SK-N-SH treated with all-trans-retinoic acid at 6 μM for 48 hours (cell line): ENCODE measurements at regions not wholly inside any gene's neighbourhood (a gene's known extent, or its start where the extent isn't known, plus 50 kb on each side); places are given as distances from the start of the nearest gene placed in this dataset.

Experiments
- ATAC-seq: fragments of 200-7000 bp; cut with Tn5 transposase; 3 replicates; pipeline ENCODE4 v1.9.1; 2020; ENCODE audit warnings: mild to moderate bottlenecking, moderate library complexity
- ARNTL ChIP-seq: fragments of 450-650 bp; formaldehyde crosslinking; IDR thresholded peaks from 2 replicates; pipeline ENCODE4 v1.5.0; 2020; ENCODE audit warnings: low read depth, mild to moderate bottlenecking, moderate library complexity, borderline replicate concordance
- BACH2 ChIP-seq: fragments of 250-450 bp; sonication (Bioruptor Pico); IDR thresholded peaks from 2 replicates; pipeline ENCODE4 v1.9.0; 2021; ENCODE audit warnings: mild to moderate bottlenecking, borderline replicate concordance
- CREB5 ChIP-seq: fragments of 250-450 bp; sonication (Bioruptor Pico); IDR thresholded peaks from 2 replicates; pipeline ENCODE4 v1.5.1; 2020; ENCODE audit warnings: low read depth, mild to moderate bottlenecking, moderate library complexity
- CSDC2 ChIP-seq: fragments of 250-450 bp; sonication (Bioruptor Pico); IDR thresholded peaks from 2 replicates; pipeline ENCODE4 v1.5.0; 2020; ENCODE audit warnings: mild to moderate bottlenecking, moderate library complexity
- CSRNP3 ChIP-seq: fragments of 250-450 bp; sonication (Bioruptor Pico); IDR thresholded peaks from 2 replicates; pipeline ENCODE4 v1.5.1; 2021; ENCODE audit warnings: mild to moderate bottlenecking, moderate library complexity
- ESRRG ChIP-seq: fragments of 250-450 bp; sonication (Bioruptor Pico); IDR thresholded peaks from 2 replicates; pipeline ENCODE4 v1.6.1; 2021; ENCODE audit warnings: mild to moderate bottlenecking
- GLIS3 ChIP-seq: fragments of 250-450 bp; sonication (Bioruptor Pico); IDR thresholded peaks from 2 replicates; pipeline ENCODE4 v1.5.0; 2020; ENCODE audit warnings: mild to moderate bottlenecking, moderate library complexity
- ISL1 ChIP-seq: fragments of 250-450 bp; sonication (Bioruptor Pico); IDR thresholded peaks from 2 replicates; pipeline ENCODE4 v2.1.2; 2022; ENCODE audit warnings: mild to moderate bottlenecking, moderate library complexity
- OSR1 ChIP-seq: fragments of 250-450 bp; sonication (Bioruptor Pico); IDR thresholded peaks from 2 replicates; pipeline ENCODE4 v1.8.0; 2022; ENCODE audit warnings: moderate library complexity, mild to moderate bottlenecking, inconsistent platforms
- PATZ1 ChIP-seq: fragments of 250-450 bp; sonication (Bioruptor Pico); IDR thresholded peaks from 2 replicates; pipeline ENCODE4 v1.8.0; 2020; ENCODE audit warnings: mild to moderate bottlenecking, moderate library complexity, borderline replicate concordance
- PPARA ChIP-seq: fragments of 250-450 bp; sonication (Bioruptor Pico); IDR thresholded peaks from 2 replicates; pipeline ENCODE4 v1.5.0; 2020; ENCODE audit warnings: mild to moderate bottlenecking, borderline replicate concordance
- RARB ChIP-seq: fragments of 250-450 bp; sonication (Bioruptor Pico); IDR thresholded peaks from 2 replicates; pipeline ENCODE4 v1.8.0; 2021; ENCODE audit warnings: mild to moderate bottlenecking, moderate library complexity
- SNAI2 ChIP-seq: fragments of 250-450 bp; sonication (Bioruptor Pico); IDR thresholded peaks from 2 replicates; pipeline ENCODE4 v1.5.0; 2020; ENCODE audit warnings: mild to moderate bottlenecking, moderate library complexity
- TCF4 ChIP-seq: fragments of 250-450 bp; sonication (Bioruptor Pico); IDR thresholded peaks from 2 replicates; pipeline ENCODE4 v1.8.0; 2021; ENCODE audit warnings: mild to moderate bottlenecking, moderate library complexity, borderline replicate concordance
- TOX ChIP-seq: fragments of 250-450 bp; sonication (Bioruptor Pico); IDR thresholded peaks from 2 replicates; pipeline ENCODE4 v1.8.0; 2021; ENCODE audit warnings: mild to moderate bottlenecking, moderate library complexity, borderline replicate concordance
- ZC3H10 ChIP-seq: fragments of 250-450 bp; sonication (Bioruptor Pico); IDR thresholded peaks from 2 replicates; pipeline ENCODE4 v1.5.1; 2021; ENCODE audit warnings: mild to moderate bottlenecking, moderate library complexity
- ZFP3 ChIP-seq: fragments of 250-450 bp; sonication (Bioruptor Pico); IDR thresholded peaks from 2 replicates; pipeline ENCODE4 v1.5.0; 2020; ENCODE audit warnings: mild to moderate bottlenecking, moderate library complexity
- ZFP30 ChIP-seq: fragments of 450-650 bp; formaldehyde crosslinking; IDR thresholded peaks from 2 replicates; pipeline ENCODE4 v1.5.0; 2022; ENCODE audit warnings: mild to moderate bottlenecking, moderate library complexity
- ZNF565 ChIP-seq: fragments of 450-650 bp; formaldehyde crosslinking; conservative IDR thresholded peaks from 2 replicates; pipeline ENCODE4 v1.5.0; 2020; ENCODE audit warnings: low read depth, mild to moderate bottlenecking, moderate library complexity
- ZNF70 ChIP-seq: fragments of 450-650 bp; formaldehyde crosslinking; IDR thresholded peaks from 2 replicates; pipeline ENCODE4 v1.5.0; 2020; ENCODE audit warnings: mild to moderate bottlenecking, moderate library complexity
- ZNF8 ChIP-seq: fragments of 450-650 bp; formaldehyde crosslinking; IDR thresholded peaks from 2 replicates; pipeline ENCODE4 v1.5.0; 2020; ENCODE audit warnings: mild to moderate bottlenecking, moderate library complexity
- TF ChIP-seq, protein P1 (sequence below): fragments of 250-450 bp; sonication (Bioruptor Pico); IDR thresholded peaks from 2 replicates; pipeline ENCODE4 v1.5.0; 2020; ENCODE audit warnings: mild to moderate bottlenecking, moderate library complexity

DNA sequence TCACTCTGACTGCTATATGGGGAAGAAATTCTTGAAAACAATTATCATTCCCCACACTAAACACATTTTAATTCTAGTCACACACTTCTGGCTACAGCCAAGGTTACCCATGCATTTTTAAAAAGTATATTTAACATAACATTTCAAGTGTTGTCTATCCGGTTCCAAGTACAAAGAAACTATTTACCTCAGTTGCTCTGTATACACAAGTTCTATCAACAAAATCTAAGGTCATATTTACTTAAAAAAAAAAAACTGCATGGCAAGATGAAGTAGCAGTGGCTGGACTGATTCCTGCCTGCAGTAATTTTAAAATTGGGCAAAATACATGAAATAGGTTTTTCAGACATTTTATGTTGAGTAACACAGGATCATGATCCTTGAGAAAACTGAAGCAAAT lies 155.9 kb upstream of the TOM1L1 start:
- ATAC-seq: no peak
- TF ChIP-seq ESRRG (no peak), CSDC2 (CRISPR knock-in tag) (no peak), ZFP30 (CRISPR knock-in tag) (no peak), SNAI2 (CRISPR knock-in tag) (no peak), OSR1 (no peak), GLIS3 (CRISPR knock-in tag) (no peak), CSRNP3 (no peak), BACH2 (CRISPR knock-in tag) (no peak), ZC3H10 (CRISPR knock-in tag) (no peak), TOX (CRISPR knock-in tag) (no peak), ZNF8 (no peak), ZNF70 (no peak), PPARA (no peak), CREB5 (CRISPR knock-in tag) (no peak), PATZ1 (CRISPR knock-in tag) (no peak), ISL1 (CRISPR knock-in tag) (no peak)

DNA sequence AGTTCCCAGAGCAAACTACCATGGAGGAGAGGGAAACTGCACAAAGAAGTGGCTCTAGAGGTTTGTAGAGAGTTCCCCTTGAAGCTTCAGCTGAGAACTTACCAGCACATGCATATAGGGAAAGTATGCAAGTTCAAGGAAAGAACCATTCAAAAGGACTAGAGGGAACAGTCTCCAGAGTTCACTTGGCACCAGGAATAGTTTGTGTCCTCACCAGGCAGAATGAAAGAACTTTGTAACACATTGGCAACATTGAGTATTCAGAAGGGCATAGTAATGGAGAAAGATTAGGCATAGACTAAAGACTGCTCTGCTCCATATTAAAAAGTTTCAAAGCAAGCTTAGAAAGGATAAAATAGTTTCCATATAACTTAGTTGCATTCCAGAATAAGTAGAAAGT lies 155.4 kb upstream of the TOM1L1 start:
- TF ChIP-seq ARNTL (CRISPR knock-in tag) (no peak), TOX (CRISPR knock-in tag) (no peak), TCF4 (no peak), ZC3H10 (CRISPR knock-in tag) (no peak), ISL1 (CRISPR knock-in tag) (no peak), GLIS3 (CRISPR knock-in tag) (no peak), ZNF70 (no peak), OSR1 (no peak), SNAI2 (CRISPR knock-in tag) (no peak), CSDC2 (CRISPR knock-in tag) (no peak)
- TF ChIP-seq, protein P1, sequence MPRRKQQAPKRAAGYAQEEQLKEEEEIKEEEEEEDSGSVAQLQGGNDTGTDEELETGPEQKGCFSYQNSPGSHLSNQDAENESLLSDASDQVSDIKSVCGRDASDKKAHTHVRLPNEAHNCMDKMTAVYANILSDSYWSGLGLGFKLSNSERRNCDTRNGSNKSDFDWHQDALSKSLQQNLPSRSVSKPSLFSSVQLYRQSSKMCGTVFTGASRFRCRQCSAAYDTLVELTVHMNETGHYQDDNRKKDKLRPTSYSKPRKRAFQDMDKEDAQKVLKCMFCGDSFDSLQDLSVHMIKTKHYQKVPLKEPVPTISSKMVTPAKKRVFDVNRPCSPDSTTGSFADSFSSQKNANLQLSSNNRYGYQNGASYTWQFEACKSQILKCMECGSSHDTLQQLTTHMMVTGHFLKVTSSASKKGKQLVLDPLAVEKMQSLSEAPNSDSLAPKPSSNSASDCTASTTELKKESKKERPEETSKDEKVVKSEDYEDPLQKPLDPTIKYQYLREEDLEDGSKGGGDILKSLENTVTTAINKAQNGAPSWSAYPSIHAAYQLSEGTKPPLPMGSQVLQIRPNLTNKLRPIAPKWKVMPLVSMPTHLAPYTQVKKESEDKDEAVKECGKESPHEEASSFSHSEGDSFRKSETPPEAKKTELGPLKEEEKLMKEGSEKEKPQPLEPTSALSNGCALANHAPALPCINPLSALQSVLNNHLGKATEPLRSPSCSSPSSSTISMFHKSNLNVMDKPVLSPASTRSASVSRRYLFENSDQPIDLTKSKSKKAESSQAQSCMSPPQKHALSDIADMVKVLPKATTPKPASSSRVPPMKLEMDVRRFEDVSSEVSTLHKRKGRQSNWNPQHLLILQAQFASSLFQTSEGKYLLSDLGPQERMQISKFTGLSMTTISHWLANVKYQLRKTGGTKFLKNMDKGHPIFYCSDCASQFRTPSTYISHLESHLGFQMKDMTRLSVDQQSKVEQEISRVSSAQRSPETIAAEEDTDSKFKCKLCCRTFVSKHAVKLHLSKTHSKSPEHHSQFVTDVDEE (CRISPR knock-in tag): no peak
- TF ChIP-seq, all 23 proteins: peak for 0
- no peak for ATAC-seq

DNA sequence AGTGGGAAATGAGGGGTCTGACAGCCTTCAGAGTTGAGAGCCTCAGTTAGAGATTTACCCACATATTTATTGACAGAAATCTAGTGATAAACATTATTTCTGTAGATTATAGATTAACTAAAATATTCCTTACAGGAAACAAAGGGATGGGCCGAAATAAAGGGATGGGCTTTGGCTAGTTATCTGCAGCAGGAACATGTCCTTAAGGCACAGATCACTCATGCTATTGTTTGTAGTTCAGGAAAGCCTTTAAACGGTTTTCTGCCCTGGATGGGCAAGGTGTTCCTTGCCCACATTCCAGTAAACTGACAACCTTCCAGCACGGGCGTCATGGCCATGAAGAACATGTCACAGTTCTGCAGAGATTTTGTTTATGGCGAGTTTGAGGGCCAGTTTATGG lies 154.8 kb upstream of the TOM1L1 start:
- no peak for ATAC-seq
- no peak for TF ChIP-seq ZFP30 (CRISPR knock-in tag)

GRCh38 chr17:54749157-54749556 lies 151.5 kb upstream of the TOM1L1 start:
- TF ChIP-seq ZNF70 (no peak), ZNF565 (CRISPR knock-in tag) (no peak), SNAI2 (CRISPR knock-in tag) (no peak), ZFP30 (CRISPR knock-in tag) (no peak), BACH2 (CRISPR knock-in tag) (no peak), TCF4 (no peak), ESRRG (no peak)
- ATAC-seq: no peak

DNA sequence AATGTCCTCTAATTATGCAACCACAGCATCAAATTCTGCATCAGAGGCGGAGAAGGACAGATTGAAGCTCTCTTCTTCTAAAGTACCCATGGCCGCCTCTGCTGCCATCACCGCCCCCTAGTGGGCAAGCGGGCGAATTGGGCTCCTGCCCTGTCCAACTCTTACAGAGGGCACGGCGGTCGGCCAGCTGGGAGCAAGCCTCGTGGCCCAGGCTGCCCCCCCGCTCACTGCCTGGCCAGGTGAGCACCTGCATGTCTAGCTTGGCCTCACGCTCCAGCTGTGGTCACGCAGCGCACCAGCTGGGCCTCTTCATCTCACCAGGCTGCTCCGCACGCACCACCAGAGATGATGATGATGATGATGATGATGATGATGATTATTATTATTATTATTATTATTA lies 146.1 kb upstream of the TOM1L1 start:
- TF ChIP-seq ZNF70: no peak
- TF ChIP-seq TOX (CRISPR knock-in tag): no peak
- TF ChIP-seq ISL1 (CRISPR knock-in tag): no peak
- no peak for TF ChIP-seq ZFP3 (CRISPR knock-in tag)
- no peak for TF ChIP-seq CREB5 (CRISPR knock-in tag)
- TF ChIP-seq CSRNP3: no peak
- TF ChIP-seq PATZ1 (CRISPR knock-in tag): no peak
- TF ChIP-seq PPARA: no peak
- no peak for TF ChIP-seq ZNF8
- no peak for TF ChIP-seq RARB
- TF ChIP-seq ZFP30 (CRISPR knock-in tag): no peak
- TF ChIP-seq ZC3H10 (CRISPR knock-in tag): no peak
- no peak for TF ChIP-seq GLIS3 (CRISPR knock-in tag)
- no peak for ATAC-seq
